Effector memory CD8-positive, alpha-beta T cell (primary cell): ENCODE measurements at regions not wholly inside any gene's neighbourhood (a gene's known extent, or its start where the extent isn't known, plus 50 kb on each side); places are given as distances from the start of the nearest gene placed in this dataset.

Source experiments
- ATAC-seq: fragments of 150-1000 bp; cut with Tn5 transposase; replicated peaks from 2 replicates; pipeline ENCODE4 v1.10.0; 2021; ENCODE audit warnings: mild to moderate bottlenecking, moderate library complexity
- DNase-seq, 3 experiments: peaks; one replicate each; pipeline ENCODE4 v3.0.0; 2021
- H3K27ac Mint-ChIP-seq, 2 donors: one replicate each; pipeline ENCODE4 v1.8.0; 2022; ENCODE audit warnings: mild to moderate bottlenecking in 2 of 2, mixed read lengths in 2 of 2, moderate library complexity in 2 of 2
- H3K27me3 Mint-ChIP-seq, 2 donors: one replicate each; pipeline ENCODE4 v1.8.0; 2022; ENCODE audit warnings: mixed read lengths in 2 of 2
- H3K36me3 Mint-ChIP-seq: one replicate; pipeline ENCODE4 v1.8.0; 2022; ENCODE audit warnings: mild to moderate bottlenecking, moderate library complexity, mixed read lengths; ENCODE audit not compliant: insufficient read depth
- H3K4me1 Mint-ChIP-seq, 2 donors: one replicate each; pipeline ENCODE4 v1.8.0; 2022; ENCODE audit warnings: low read depth in 2 of 2, mixed read lengths in 2 of 2
- H3K4me3 Mint-ChIP-seq, 2 donors: one replicate each; pipeline ENCODE4 v1.8.0; 2022; ENCODE audit warnings: mild to moderate bottlenecking in 2 of 2, mixed read lengths in 2 of 2, moderate library complexity in 2 of 2
- H3K9me3 Mint-ChIP-seq, 2 donors: one replicate each; pipeline ENCODE4 v1.8.0; 2022; ENCODE audit warnings: mixed read lengths in 2 of 2

GRCh38 chr5:153308282-153308681 is 182.2 kb upstream of the GRIA1 start:
- H3K9me3 Mint-ChIP-seq = peaks cover 7 to 17% of the 10 kb centered on the region in 2 donors
- ATAC-seq (no peak), DNase-seq (no peak)
- no peaks in the 10 kb centered on the region for H3K4me1 Mint-ChIP-seq
- no peak overlapping the region for H3K4me3 Mint-ChIP-seq
- H3K36me3 Mint-ChIP-seq = no peaks in the 10 kb centered on the region
- H3K27ac Mint-ChIP-seq = no peak overlapping the region
- no peaks in the 10 kb centered on the region for H3K27me3 Mint-ChIP-seq

GRCh38 chr5:153318556-153318955 is 171.9 kb upstream of the GRIA1 start:
- peaks cover 5 to 11% of the 10 kb centered on the region in 2 donors for H3K9me3 Mint-ChIP-seq
- H3K27me3 Mint-ChIP-seq = no peaks in the 10 kb centered on the region
- H3K4me3 Mint-ChIP-seq = no peak overlapping the region
- no peak overlapping the region for H3K27ac Mint-ChIP-seq
- no peaks in the 10 kb centered on the region for H3K4me1 Mint-ChIP-seq
- no peaks in the 10 kb centered on the region for H3K36me3 Mint-ChIP-seq
- DNase-seq (no peak), ATAC-seq (no peak)

GRCh38 chr5:153321478-153321877 is 169.0 kb upstream of the GRIA1 start:
- ATAC-seq (no peak), DNase-seq (no peak)
- Mint-ChIP-seq H3K4me3 (no peak overlapping the region), H3K4me1 (no peaks in the 10 kb centered on the region), H3K36me3 (no peaks in the 10 kb centered on the region), H3K27ac (no peak overlapping the region), H3K27me3 (no peaks in the 10 kb centered on the region), H3K9me3 (peaks cover 0 to 3% of the 10 kb centered on the region in 2 donors)

- H3K4me3 Mint-ChIP-seq = no peak overlapping the region
- H3K27me3 Mint-ChIP-seq = no peaks in the 10 kb centered on the region
- H3K27ac Mint-ChIP-seq = no peak overlapping the region
- ATAC-seq (no peak), DNase-seq (no peak)
- no peaks in the 10 kb centered on the region for H3K4me1 Mint-ChIP-seq
- H3K9me3 Mint-ChIP-seq = peaks cover 12 to 13% of the 10 kb centered on the region in 2 donors
- no peaks in the 10 kb centered on the region for H3K36me3 Mint-ChIP-seq
Observed at GRCh38 chr5:153340139-153340538, 150.3 kb upstream of the GRIA1 start.

- H3K4me3 Mint-ChIP-seq = no peak overlapping the region
- DNase-seq = no peak
- ATAC-seq = no peak
- no peaks in the 10 kb centered on the region for H3K27me3 Mint-ChIP-seq
- no peaks in the 10 kb centered on the region for H3K36me3 Mint-ChIP-seq
- no peaks in the 10 kb centered on the region for H3K4me1 Mint-ChIP-seq
- no peak overlapping the region for H3K27ac Mint-ChIP-seq
- H3K9me3 Mint-ChIP-seq = peaks cover 9 to 14% of the 10 kb centered on the region in 2 donors
Observed at GRCh38 chr5:153340738-153341137, 149.7 kb upstream of the GRIA1 start.

GRCh38 chr5:153342487-153342886 is 148.0 kb upstream of the GRIA1 start:
- ATAC-seq (no peak), DNase-seq (no peak)
- Mint-ChIP-seq H3K36me3 (no peaks in the 10 kb centered on the region), H3K27ac (no peak overlapping the region), H3K9me3 (peaks cover 0 to 8% of the 10 kb centered on the region in 2 donors), H3K27me3 (no peaks in the 10 kb centered on the region), H3K4me1 (no peaks in the 10 kb centered on the region), H3K4me3 (no peak overlapping the region)

GRCh38 chr5:153347611-153348010 is 142.9 kb upstream of the GRIA1 start:
- H3K27me3 Mint-ChIP-seq = peaks cover 0 to 5% of the 10 kb centered on the region in 2 donors
- H3K4me3 Mint-ChIP-seq = no peak overlapping the region
- DNase-seq (no peak), ATAC-seq (no peak)
- H3K36me3 Mint-ChIP-seq = no peaks in the 10 kb centered on the region
- no peak overlapping the region for H3K27ac Mint-ChIP-seq
- H3K9me3 Mint-ChIP-seq = peaks cover 0 to 5% of the 10 kb centered on the region in 2 donors
- H3K4me1 Mint-ChIP-seq = peaks cover 2% of the 10 kb centered on the region in 2 donors

GRCh38 chr5:153350175-153350883 is 140.1 kb upstream of the GRIA1 start:
- Mint-ChIP-seq H3K4me1 (peaks cover 5 to 8% of the 10 kb centered on the region in 2 donors), H3K27me3 (peaks cover 0 to 16% of the 10 kb centered on the region in 2 donors), H3K27ac (no peak overlapping the region), H3K36me3 (no peaks in the 10 kb centered on the region), H3K4me3 (no peak overlapping the region), H3K9me3 (no peaks in the 10 kb centered on the region)
- DNase-seq (no peak), ATAC-seq (no peak)

GRCh38 chr5:153352685-153353219 is 137.7 kb upstream of the GRIA1 start:
- ATAC-seq = no peak
- Mint-ChIP-seq H3K27ac (no peak overlapping the region), H3K4me3 (peak overlapping the region; percentile 46 to 59), H3K4me1 (peaks cover 5 to 8% of the 10 kb centered on the region in 2 donors), H3K9me3 (peaks cover 3 to 7% of the 10 kb centered on the region in 2 donors), H3K27me3 (peaks cover 0 to 16% of the 10 kb centered on the region in 2 donors), H3K36me3 (no peaks in the 10 kb centered on the region)
- DNase-seq = no peak

- no peaks in the 10 kb centered on the region for H3K36me3 Mint-ChIP-seq
- H3K4me3 Mint-ChIP-seq = no peak overlapping the region
- DNase-seq = no peak
- peaks cover 3 to 7% of the 10 kb centered on the region in 2 donors for H3K9me3 Mint-ChIP-seq
- peaks cover 0 to 11% of the 10 kb centered on the region in 2 donors for H3K27me3 Mint-ChIP-seq
- peaks cover 6 to 8% of the 10 kb centered on the region in 2 donors for H3K4me1 Mint-ChIP-seq
- no peak for ATAC-seq
- H3K27ac Mint-ChIP-seq = no peak overlapping the region
Observed at GRCh38 chr5:153357493-153358112, 132.9 kb upstream of the GRIA1 start.

- DNase-seq (no peak), ATAC-seq (no peak)
- Mint-ChIP-seq H3K27ac (no peak overlapping the region), H3K36me3 (no peaks in the 10 kb centered on the region), H3K4me1 (peaks cover 0 to 6% of the 10 kb centered on the region in 2 donors), H3K4me3 (no peak overlapping the region), H3K9me3 (peaks cover 3 to 7% of the 10 kb centered on the region in 2 donors), H3K27me3 (peaks cover 0 to 3% of the 10 kb centered on the region in 2 donors)
Observed at GRCh38 chr5:153358315-153358976, 132.0 kb upstream of the GRIA1 start.

GRCh38 chr5:153360860-153361259 is 129.6 kb upstream of the GRIA1 start:
- no peak overlapping the region for H3K4me3 Mint-ChIP-seq
- DNase-seq = no peak
- no peak for ATAC-seq
- peaks cover 7% of the 10 kb centered on the region in 2 donors for H3K9me3 Mint-ChIP-seq
- no peak overlapping the region for H3K27ac Mint-ChIP-seq
- peaks cover 0 to 6% of the 10 kb centered on the region in 2 donors for H3K4me1 Mint-ChIP-seq
- no peaks in the 10 kb centered on the region for H3K27me3 Mint-ChIP-seq
- no peaks in the 10 kb centered on the region for H3K36me3 Mint-ChIP-seq

GRCh38 chr5:153361735-153362409 is 128.6 kb upstream of the GRIA1 start:
- Mint-ChIP-seq H3K9me3 (peaks cover 3 to 4% of the 10 kb centered on the region in 2 donors), H3K27ac (no peak overlapping the region)

More at GRCh38 chr5:153361735-153362409, 128.6 kb upstream of the GRIA1 start:
- Mint-ChIP-seq H3K4me3 (no peak overlapping the region), H3K27me3 (no peaks in the 10 kb centered on the region), H3K36me3 (no peaks in the 10 kb centered on the region), H3K4me1 (peaks cover 0 to 6% of the 10 kb centered on the region in 2 donors)
- no peak for DNase-seq
- ATAC-seq = no peak
